Fibroblast of the aortic adventitia (primary cell): ENCODE measurements at regions not wholly inside any gene's neighbourhood (a gene's known extent, or its start where the extent isn't known, plus 50 kb on each side); places are given as distances from the start of the nearest gene placed in this dataset.

Experiments
- DNase-seq: peaks from one replicate; pipeline ENCODE4 v3.0.0-alpha.2; 2010; ENCODE audit warnings: low read depth
- H3K4me3 ChIP-seq: 2 replicates; pipeline ENCODE4 v1.5.1; 2011; ENCODE audit warnings: low read depth, mild to moderate bottlenecking, control low read depth, low read length, moderate library complexity
- TF ChIP-seq, protein P1 (sequence below): IDR thresholded peaks from 2 replicates; pipeline ENCODE4 v1.5.1; 2011; ENCODE audit warnings: mild to moderate bottlenecking, low read length, control low read depth, inconsistent platforms; ENCODE audit not compliant: insufficient read depth

- peak; percentile 45 for DNase-seq
- TF ChIP-seq, protein P1, sequence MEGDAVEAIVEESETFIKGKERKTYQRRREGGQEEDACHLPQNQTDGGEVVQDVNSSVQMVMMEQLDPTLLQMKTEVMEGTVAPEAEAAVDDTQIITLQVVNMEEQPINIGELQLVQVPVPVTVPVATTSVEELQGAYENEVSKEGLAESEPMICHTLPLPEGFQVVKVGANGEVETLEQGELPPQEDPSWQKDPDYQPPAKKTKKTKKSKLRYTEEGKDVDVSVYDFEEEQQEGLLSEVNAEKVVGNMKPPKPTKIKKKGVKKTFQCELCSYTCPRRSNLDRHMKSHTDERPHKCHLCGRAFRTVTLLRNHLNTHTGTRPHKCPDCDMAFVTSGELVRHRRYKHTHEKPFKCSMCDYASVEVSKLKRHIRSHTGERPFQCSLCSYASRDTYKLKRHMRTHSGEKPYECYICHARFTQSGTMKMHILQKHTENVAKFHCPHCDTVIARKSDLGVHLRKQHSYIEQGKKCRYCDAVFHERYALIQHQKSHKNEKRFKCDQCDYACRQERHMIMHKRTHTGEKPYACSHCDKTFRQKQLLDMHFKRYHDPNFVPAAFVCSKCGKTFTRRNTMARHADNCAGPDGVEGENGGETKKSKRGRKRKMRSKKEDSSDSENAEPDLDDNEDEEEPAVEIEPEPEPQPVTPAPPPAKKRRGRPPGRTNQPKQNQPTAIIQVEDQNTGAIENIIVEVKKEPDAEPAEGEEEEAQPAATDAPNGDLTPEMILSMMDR, result no peak
- H3K4me3 ChIP-seq, result no peak overlapping the region
Observed at GRCh38 chr2:33848486-33848885, 249.4 kb upstream of the FAM98A start.

DNA sequence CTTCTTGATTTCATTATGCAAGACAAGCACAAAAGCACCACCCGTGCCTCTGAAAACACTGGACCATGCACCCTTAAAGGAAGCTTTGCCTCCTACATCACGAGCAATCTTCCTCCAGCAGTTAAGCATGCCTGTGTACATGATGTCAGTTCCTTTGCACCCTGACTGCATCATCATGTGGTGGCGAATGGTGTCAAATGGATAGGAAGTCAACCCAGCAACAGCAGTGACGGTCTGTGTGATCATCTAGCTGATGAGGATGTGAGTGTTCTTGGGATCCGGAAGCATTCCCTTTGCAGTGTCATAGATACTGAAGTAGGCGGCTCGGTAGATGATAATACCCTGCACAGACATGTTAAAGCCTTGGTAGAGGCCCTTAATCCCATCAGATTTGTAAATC, 240.7 kb upstream of the FAM98A start:
- no peak overlapping the region for H3K4me3 ChIP-seq
- TF ChIP-seq, protein P1, result no peak
- DNase-seq, result no peak

GRCh38 chr2:33836628-33837027, 237.5 kb upstream of the FAM98A start:
- TF ChIP-seq, protein P1, result no peak
- DNase-seq, result no peak
- H3K4me3 ChIP-seq, result no peak overlapping the region

- no peak for DNase-seq
- H3K4me3 ChIP-seq, result no peak overlapping the region
- TF ChIP-seq, protein P1, result no peak
Observed at GRCh38 chr2:33835911-33836310, 236.8 kb upstream of the FAM98A start.

DNA sequence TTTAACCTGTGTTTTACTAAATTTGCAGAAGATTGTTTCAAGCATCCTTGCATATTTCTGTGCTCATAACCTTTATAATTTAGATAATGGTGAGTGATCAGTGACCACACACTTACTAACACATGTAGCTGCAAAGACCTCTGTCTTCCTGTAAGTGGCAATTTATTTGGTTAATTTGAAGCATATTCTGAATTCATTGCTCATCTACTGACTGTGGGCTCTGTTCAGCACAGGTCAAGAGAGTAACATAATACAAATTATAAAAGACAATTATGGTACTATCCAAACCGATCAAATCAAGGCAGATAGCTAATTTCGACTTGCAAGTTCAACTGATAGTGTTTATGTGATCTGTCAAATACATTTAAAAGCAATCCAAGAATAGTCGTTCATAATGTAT, 223.9 kb upstream of the FAM98A start:
- TF ChIP-seq, protein P1, result no peak
- no peak for DNase-seq
- H3K4me3 ChIP-seq, result no peak overlapping the region

GRCh38 chr2:33812707-33813106, 213.6 kb upstream of the FAM98A start:
- DNase-seq, result no peak
- TF ChIP-seq, protein P1, result no peak
- no peak overlapping the region for H3K4me3 ChIP-seq
